Activated T-cell treated with anti-CD3 and anti-CD28 coated beads, Interleukin-2, amount 50 U/mL, for 24 hours (primary cell): ENCODE measurements at regions not wholly inside any gene's neighbourhood (a gene's known extent, or its start where the extent isn't known, plus 50 kb on each side); places are given as distances from the start of the nearest gene placed in this dataset.

Experiments used
- DNase-seq: peaks from one replicate; pipeline ENCODE4 v3.0.0-alpha.2; 2020
- H3K27ac Mint-ChIP-seq: 2 replicates; pipeline ENCODE4 v1.8.0; 2020; ENCODE audit warnings: mild to moderate bottlenecking, mixed read lengths
- H3K27me3 Mint-ChIP-seq: 2 replicates; pipeline ENCODE4 v1.8.0; 2020; ENCODE audit warnings: mixed read lengths
- H3K36me3 Mint-ChIP-seq: 2 replicates; pipeline ENCODE4 v1.8.0; 2020; ENCODE audit warnings: low read depth, mixed read lengths
- H3K4me1 Mint-ChIP-seq: 2 replicates; pipeline ENCODE4 v1.8.0; 2020; ENCODE audit warnings: low read depth, mixed read lengths
- H3K4me3 Mint-ChIP-seq: 2 replicates; pipeline ENCODE4 v1.8.0; 2020; ENCODE audit warnings: mild to moderate bottlenecking, moderate library complexity, mixed read lengths
- H3K9me3 Mint-ChIP-seq: 2 replicates; pipeline ENCODE4 v1.8.0; 2020; ENCODE audit warnings: mixed read lengths

DNA sequence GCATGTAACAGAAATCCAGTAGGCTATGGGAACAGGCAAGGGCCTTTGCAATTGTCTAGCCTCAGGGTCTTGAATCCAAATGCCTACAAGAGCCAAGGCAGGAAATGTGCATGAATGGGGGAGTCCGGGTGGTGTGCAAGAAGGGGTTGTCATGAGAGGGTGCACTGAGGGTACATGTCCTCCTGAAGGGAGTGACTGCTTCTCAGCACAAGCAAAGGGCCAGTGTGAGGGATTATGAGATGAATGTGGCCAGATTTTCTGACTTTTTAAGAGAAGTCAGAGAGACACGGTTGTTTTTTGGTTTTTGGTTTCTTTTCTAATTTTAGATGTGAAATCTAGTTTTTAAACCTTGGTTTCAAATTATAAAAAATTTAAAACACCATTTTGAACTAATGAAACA is 76.5 kb upstream of the LSM6 start:
- H3K4me3 Mint-ChIP-seq: no peak overlapping the region
- no peaks in the 10 kb centered on the region for H3K36me3 Mint-ChIP-seq
- peaks cover 6% of the 10 kb centered on the region for H3K27me3 Mint-ChIP-seq

DNA sequence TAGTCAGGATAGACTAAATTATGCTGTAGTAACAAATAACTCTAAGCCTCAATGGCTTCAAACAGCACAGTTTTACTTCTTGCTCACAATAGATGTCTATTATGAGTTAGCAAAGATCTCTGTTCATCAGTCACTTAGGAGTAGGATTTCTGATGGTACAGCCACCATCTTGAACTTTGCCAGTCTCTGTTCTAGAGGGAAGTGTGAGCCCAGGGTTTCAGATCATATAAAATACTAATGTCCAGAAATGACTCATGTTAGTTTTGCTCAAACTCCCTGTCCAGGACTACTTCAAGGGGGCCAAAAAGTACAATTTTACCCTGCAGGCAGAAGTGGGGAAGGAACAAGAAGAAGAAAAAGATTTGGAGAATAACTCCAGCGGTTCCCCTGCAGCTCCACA is 77.1 kb upstream of the LSM6 start:
- H3K4me1 Mint-ChIP-seq: peaks cover 4% of the 10 kb centered on the region
- no peak for DNase-seq
- no peaks in the 10 kb centered on the region for H3K9me3 Mint-ChIP-seq
- H3K4me3 Mint-ChIP-seq: no peak overlapping the region
- H3K36me3 Mint-ChIP-seq: no peaks in the 10 kb centered on the region
- no peak overlapping the region for H3K27ac Mint-ChIP-seq
- H3K27me3 Mint-ChIP-seq: peaks cover 5% of the 10 kb centered on the region

More for the DNA sequence above, 76.5 kb upstream of the LSM6 start:
- Mint-ChIP-seq H3K27ac (no peak overlapping the region), H3K4me1 (peaks cover 4% of the 10 kb centered on the region), H3K9me3 (no peaks in the 10 kb centered on the region)
- DNase-seq: no peak

DNA sequence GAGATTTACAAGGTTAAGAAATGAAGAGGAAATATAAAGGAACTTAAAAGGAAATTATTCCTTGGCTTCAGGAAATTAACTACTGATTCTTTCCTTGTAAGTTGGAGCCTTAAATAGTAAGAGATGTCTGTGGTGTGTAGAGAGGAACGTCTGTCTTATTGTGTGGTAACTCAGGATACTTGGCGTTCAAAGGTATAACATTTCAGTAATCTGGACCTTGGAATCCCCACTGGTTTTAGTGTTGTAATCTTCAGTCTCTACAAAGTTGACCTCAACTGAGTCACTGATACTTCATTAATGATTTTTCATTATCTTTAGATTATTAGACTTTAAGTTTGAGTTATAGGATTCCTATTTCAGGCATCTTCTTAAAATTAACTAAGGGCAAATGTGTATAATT is 79.1 kb upstream of the LSM6 start:
- no peak for DNase-seq
- H3K4me1 Mint-ChIP-seq: peaks cover 4% of the 10 kb centered on the region
- H3K36me3 Mint-ChIP-seq: no peaks in the 10 kb centered on the region
- no peaks in the 10 kb centered on the region for H3K9me3 Mint-ChIP-seq
- H3K27ac Mint-ChIP-seq: no peak overlapping the region
- H3K27me3 Mint-ChIP-seq: peaks cover 5% of the 10 kb centered on the region
- H3K4me3 Mint-ChIP-seq: no peak overlapping the region

DNA sequence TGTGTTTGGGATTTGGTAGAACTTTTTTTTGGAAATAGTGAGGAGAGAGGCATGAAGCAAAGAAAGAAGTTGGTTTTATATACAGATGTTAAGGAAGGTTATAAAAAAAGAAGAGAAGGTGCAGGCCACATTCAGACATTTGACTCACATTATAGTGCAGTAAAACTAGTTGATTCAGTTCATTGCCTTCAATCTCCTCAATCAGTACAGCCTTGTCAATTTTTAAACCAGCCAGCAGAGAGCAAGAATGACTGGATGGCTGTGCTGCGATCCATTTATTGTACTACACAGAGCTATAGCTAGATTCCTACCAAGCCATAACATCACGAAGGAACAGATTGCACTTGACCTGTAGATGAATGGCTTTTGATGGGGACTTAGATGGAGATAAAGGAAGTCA is 79.7 kb upstream of the LSM6 start:
- no peaks in the 10 kb centered on the region for H3K9me3 Mint-ChIP-seq
- H3K36me3 Mint-ChIP-seq: no peaks in the 10 kb centered on the region
- no peak overlapping the region for H3K27ac Mint-ChIP-seq
- peaks cover 6% of the 10 kb centered on the region for H3K27me3 Mint-ChIP-seq
- H3K4me3 Mint-ChIP-seq: no peak overlapping the region
- H3K4me1 Mint-ChIP-seq: peaks cover 4% of the 10 kb centered on the region
- DNase-seq: no peak

DNA sequence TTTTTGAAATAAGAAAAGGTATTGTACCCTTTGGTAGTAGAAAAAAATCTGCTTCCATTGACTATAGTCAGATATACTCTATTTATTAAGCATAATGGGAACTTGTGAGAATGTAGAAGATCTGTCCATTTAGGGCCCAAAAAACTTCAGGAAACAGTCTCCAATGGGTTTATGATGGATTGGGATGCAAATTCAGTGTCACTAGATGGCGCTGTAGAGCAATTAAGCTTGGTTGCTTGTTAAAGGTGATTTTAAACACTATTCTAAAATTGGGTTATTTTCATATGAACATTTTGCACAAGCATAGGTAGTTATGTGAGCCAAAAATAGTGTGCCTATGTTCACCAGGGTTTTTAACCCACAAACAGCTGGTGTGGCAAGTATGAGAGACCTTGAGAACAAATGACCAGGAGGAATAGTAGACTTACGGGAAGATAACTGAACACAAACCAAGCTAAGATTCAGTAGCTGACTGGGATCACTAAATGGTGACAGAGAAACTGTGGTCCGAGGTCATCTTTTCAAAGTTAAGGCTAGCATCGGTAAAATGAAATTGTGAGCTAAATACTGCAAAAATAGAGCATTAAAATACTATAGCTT is 80.3 kb upstream of the LSM6 start:
- H3K36me3 Mint-ChIP-seq: no peaks in the 10 kb centered on the region
- H3K27ac Mint-ChIP-seq: no peak overlapping the region
- peaks cover 4% of the 10 kb centered on the region for H3K4me1 Mint-ChIP-seq
- H3K9me3 Mint-ChIP-seq: no peaks in the 10 kb centered on the region
- no peak for DNase-seq
- H3K4me3 Mint-ChIP-seq: no peak overlapping the region
- peaks cover 6% of the 10 kb centered on the region for H3K27me3 Mint-ChIP-seq

DNA sequence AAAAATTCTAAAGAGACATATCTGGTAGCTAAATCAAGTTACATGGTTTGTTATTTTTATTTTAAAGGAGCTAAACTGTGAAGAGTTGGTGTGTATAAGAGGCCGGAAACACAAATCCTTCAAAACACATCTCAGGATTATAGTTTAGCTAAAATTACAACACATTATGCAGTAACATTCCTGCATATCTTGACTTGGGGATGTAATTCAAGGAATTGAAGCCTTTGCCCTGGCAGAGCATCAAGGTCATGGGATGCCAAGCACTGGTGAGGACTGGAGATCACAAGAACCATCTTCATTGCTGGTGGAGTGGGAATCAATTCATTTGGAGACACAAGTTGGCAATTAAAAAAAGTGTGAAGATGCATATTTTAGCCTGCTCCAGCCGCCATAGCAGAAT is 86.8 kb upstream of the LSM6 start:
- H3K27me3 Mint-ChIP-seq: peaks cover 23% of the 10 kb centered on the region
- no peak overlapping the region for H3K27ac Mint-ChIP-seq
- H3K9me3 Mint-ChIP-seq: no peaks in the 10 kb centered on the region
- H3K36me3 Mint-ChIP-seq: no peaks in the 10 kb centered on the region
- no peaks in the 10 kb centered on the region for H3K4me1 Mint-ChIP-seq
- no peak for DNase-seq
- H3K4me3 Mint-ChIP-seq: no peak overlapping the region

DNA sequence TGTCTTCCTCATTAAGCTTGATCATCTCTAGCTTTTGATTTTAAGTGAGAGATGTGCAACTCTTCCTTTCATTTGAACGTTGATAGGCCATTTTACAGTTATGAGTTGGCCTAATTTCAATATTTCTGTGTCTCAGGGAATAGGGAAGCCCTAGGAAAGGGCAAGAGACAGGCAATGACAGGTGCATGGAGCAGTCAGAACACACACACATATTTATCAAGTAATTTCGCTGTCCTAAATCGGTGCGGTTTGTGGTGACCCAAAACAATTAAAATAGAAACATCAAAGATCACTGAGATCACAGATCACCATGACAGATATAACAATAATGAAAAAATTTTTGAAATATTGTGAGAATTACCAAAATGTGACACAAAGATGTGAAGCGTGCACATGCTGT is 87.7 kb upstream of the LSM6 start:
- Mint-ChIP-seq H3K27ac (no peak overlapping the region), H3K27me3 (peaks cover 23% of the 10 kb centered on the region), H3K9me3 (no peaks in the 10 kb centered on the region), H3K4me3 (no peak overlapping the region), H3K36me3 (no peaks in the 10 kb centered on the region), H3K4me1 (no peaks in the 10 kb centered on the region)
- DNase-seq: no peak

DNA sequence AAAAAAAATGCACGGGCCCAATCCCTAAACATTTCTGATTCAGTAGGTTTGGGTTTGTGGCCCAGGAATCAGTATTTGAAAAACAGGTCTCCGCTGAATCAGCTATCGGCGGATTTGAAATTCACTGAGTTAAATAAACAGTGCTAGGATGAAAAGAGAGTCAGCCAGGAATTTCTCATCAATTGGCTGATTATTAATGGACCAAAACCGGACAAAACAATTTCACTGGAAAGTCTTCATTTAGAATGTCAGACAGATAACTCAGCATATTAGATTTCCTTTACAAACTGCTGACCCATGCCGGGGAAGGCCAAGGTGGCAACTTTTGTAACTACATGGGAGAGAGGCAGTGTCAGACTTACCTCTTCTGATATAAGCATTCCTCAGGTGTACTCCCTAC is 99.4 kb upstream of the LSM6 start:
- no peak overlapping the region for H3K4me3 Mint-ChIP-seq
- H3K27ac Mint-ChIP-seq: no peak overlapping the region
- H3K4me1 Mint-ChIP-seq: no peaks in the 10 kb centered on the region
- no peaks in the 10 kb centered on the region for H3K36me3 Mint-ChIP-seq
- H3K27me3 Mint-ChIP-seq: peaks cover 28% of the 10 kb centered on the region
- no peak for DNase-seq
- H3K9me3 Mint-ChIP-seq: no peaks in the 10 kb centered on the region

DNA sequence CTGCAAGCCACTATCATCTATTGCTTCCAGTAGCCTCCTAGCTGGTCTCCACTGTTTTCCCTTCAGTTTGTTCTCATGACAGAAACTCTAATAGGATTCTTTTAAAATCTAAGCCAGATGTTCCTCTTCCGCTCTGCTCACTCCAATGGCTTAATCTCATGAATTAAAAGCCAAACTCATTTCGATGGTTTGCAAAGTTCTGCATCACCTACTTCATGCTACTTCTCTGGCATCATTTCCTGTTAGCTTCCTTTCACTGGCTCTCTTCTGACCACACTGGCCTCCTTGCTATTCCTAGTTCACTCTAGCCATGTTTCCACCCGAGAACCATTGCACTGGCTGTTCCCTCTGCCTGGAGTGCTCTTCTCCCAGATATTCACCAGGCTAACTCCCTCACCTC is 102.0 kb upstream of the LSM6 start:
- no peak for DNase-seq
- H3K9me3 Mint-ChIP-seq: no peaks in the 10 kb centered on the region
- no peak overlapping the region for H3K4me3 Mint-ChIP-seq
- H3K36me3 Mint-ChIP-seq: no peaks in the 10 kb centered on the region
- H3K27ac Mint-ChIP-seq: no peak overlapping the region
- H3K4me1 Mint-ChIP-seq: no peaks in the 10 kb centered on the region
- H3K27me3 Mint-ChIP-seq: peaks cover 14% of the 10 kb centered on the region

DNA sequence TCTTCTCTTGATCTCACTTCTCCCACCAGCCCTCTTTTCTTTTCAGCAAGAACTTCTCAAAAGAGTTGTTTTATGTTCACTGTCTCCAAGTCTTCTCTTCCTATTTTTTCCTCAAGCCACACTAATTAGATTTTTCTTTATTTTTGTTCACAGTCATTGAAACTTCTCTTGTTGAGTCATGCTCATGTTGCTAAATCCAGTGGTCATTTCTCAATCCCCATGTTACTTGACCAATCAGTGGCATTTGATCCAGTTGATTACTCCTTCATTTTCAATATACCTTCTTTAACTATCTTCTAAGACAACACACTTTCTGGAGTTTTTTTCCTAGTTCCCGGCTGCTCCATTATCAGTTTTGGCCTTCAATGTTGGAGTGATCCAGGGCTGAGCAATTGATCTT is 103.1 kb upstream of the LSM6 start:
- Mint-ChIP-seq H3K9me3 (no peaks in the 10 kb centered on the region), H3K27me3 (peaks cover 7% of the 10 kb centered on the region), H3K4me3 (no peak overlapping the region), H3K36me3 (no peaks in the 10 kb centered on the region), H3K27ac (no peak overlapping the region), H3K4me1 (no peaks in the 10 kb centered on the region)
- DNase-seq: no peak

DNA sequence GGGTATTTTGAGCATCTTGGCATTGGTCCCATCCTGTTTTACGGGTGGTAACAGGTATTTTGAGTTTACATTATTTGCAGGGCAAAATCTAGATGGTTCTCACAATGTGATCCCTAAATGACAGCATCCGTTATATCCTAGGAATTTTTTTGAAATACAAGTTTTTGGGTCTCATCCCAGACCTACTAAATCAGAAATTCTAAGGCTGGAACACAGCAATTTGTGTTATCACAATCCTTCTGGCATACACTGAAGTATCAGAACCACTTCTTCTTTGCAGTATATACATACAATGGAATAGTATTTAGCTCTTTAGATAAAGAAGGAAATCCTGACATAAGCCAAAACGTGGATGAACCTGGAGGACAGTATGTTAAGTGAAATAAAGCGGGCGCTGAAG is 104.1 kb upstream of the LSM6 start:
- H3K9me3 Mint-ChIP-seq: no peaks in the 10 kb centered on the region
- H3K4me3 Mint-ChIP-seq: no peak overlapping the region
- H3K27me3 Mint-ChIP-seq: peaks cover 12% of the 10 kb centered on the region
- no peak for DNase-seq
- no peaks in the 10 kb centered on the region for H3K4me1 Mint-ChIP-seq
- no peaks in the 10 kb centered on the region for H3K36me3 Mint-ChIP-seq
- H3K27ac Mint-ChIP-seq: no peak overlapping the region

DNA sequence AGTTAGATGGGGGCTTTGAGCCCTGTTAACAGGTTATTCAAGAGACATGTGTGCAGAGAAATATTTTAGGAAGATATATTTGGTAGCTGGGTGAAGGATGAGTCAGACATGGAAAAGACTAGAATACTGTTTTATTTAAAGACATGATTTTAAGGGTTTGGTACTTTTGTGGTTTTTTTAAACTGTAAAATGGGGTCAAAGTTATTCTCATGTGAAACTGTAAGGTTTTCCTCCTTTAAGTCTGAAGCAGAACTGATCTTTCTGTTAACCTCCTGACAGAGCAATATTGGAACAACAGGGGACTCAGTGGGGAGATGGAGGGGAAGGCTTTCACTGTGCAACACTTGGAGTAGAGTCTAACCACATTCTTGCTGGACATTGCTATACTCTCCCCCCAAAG is 112.4 kb upstream of the LSM6 start:
- Mint-ChIP-seq H3K9me3 (no peaks in the 10 kb centered on the region), H3K27me3 (peaks cover 33% of the 10 kb centered on the region), H3K36me3 (no peaks in the 10 kb centered on the region), H3K4me1 (peaks cover 2% of the 10 kb centered on the region), H3K27ac (no peak overlapping the region), H3K4me3 (no peak overlapping the region)
- DNase-seq: no peak

DNA sequence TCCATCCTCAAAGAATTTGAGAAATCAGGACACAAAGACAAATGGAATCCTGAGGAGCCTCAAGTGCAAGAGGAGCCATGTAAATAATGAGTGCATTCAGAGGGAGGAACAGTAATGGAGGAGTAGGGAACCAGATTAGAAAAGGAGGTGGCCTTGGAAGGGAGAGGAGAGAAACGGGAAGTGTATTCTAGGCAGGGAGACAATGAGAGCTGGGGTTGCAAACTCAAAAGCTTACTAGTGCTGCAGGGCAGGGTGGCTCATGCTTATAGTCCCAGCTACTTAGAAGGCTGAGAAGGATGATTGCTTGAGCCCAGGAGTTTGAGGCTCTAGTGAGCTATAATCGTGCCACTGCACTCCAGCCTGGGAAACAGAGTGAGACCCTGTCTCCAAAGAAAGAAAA is 113.2 kb upstream of the LSM6 start:
- no peak overlapping the region for H3K27ac Mint-ChIP-seq
- H3K27me3 Mint-ChIP-seq: peaks cover 33% of the 10 kb centered on the region
- H3K4me3 Mint-ChIP-seq: no peak overlapping the region

DNA sequence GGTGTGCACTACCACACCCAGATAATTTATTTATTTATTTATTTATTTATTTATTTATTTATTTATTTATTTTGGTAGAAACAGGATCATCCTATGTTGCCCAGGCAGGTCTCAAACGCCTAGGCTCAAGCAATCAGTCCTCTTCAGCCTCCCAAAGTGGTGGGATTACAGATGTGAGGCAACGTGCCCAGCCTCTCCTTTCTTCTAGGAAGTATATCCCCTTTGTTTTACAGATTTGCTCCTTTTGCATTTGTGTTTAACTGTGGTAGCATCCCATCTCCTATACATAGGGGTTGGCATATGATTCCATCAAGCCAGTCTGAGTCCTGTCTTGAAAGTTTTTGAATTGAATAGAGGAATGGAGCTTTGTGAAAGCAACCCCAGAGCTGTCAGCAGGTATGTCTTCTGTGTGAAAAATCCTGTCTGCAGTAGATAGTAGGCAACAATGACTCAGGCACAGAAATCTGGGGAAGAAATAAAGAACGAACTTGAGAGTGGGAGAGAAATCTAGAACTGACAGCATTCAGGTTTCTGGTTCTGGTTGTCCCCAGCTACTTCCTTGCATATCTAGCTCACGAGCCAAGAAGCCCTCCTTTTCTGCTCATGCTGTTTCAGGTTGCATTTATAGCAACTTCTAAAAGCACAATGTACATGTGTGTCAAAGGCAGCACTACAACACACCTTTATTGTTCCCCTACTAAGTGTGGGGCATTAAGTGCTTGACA is 113.7 kb upstream of the LSM6 start:
- H3K36me3 Mint-ChIP-seq: no peaks in the 10 kb centered on the region
- H3K27me3 Mint-ChIP-seq: peaks cover 32% of the 10 kb centered on the region
- no peak overlapping the region for H3K27ac Mint-ChIP-seq
- H3K4me1 Mint-ChIP-seq: peaks cover 2% of the 10 kb centered on the region
- no peaks in the 10 kb centered on the region for H3K9me3 Mint-ChIP-seq
- DNase-seq: no peak
- H3K4me3 Mint-ChIP-seq: no peak overlapping the region

More for the DNA sequence above, 113.2 kb upstream of the LSM6 start:
- H3K4me1 Mint-ChIP-seq: peaks cover 2% of the 10 kb centered on the region
- DNase-seq: no peak
- H3K9me3 Mint-ChIP-seq: no peaks in the 10 kb centered on the region
- no peaks in the 10 kb centered on the region for H3K36me3 Mint-ChIP-seq

DNA sequence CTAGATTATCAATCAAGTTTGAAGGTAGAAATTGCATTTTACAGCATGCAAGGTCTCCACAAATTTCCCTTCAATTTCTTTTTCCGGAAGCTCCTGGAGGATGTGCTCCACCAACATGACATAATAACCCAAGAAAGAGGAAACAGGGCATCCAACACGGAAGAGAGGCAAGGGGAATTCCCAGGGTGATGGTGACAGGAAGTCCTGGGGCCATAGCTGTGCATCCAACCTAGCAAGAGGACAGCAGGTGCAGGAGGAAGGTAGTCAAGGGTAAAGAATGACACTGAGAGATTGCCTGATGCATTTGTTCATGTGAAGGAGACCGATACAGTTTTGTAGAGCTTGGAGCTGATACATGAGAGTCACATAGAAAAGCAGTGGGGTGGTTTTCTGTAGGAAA is 115.7 kb upstream of the LSM6 start:
- H3K4me1 Mint-ChIP-seq: peaks cover 2% of the 10 kb centered on the region
- no peak overlapping the region for H3K4me3 Mint-ChIP-seq
- no peaks in the 10 kb centered on the region for H3K9me3 Mint-ChIP-seq
- no peak for DNase-seq
- H3K36me3 Mint-ChIP-seq: no peaks in the 10 kb centered on the region
- H3K27me3 Mint-ChIP-seq: peaks cover 23% of the 10 kb centered on the region
- H3K27ac Mint-ChIP-seq: no peak overlapping the region

DNA sequence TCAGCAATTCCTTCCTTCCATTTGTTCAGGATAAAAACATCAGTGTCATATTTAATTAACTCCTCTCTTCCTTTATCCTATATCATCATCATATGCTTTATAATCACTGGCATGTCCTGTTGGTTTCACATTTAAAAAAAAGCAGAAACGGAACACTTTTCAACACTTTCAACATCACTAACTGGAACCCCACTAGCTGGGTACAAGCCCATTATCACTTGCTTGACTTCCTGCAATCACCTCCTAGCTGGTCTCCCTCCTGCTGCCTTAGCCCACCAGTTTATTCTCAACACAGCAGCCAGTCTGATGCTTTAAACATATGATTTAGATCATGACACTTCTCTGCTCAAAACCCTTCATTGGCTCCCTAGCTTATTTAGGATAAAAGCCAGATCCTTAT is 116.4 kb upstream of the LSM6 start:
- no peak for DNase-seq
- Mint-ChIP-seq H3K27me3 (peaks cover 21% of the 10 kb centered on the region), H3K4me3 (no peak overlapping the region), H3K27ac (no peak overlapping the region), H3K36me3 (no peaks in the 10 kb centered on the region), H3K4me1 (peaks cover 2% of the 10 kb centered on the region), H3K9me3 (no peaks in the 10 kb centered on the region)
